Tibial nerve (tissue), 4 donors: ENCODE measurements at regions not wholly inside any gene's neighbourhood (a gene's known extent, or its start where the extent isn't known, plus 50 kb on each side); places are given as distances from the start of the nearest gene placed in this dataset.

Source experiments
- CTCF ChIP-seq, 5 experiments: fragments of 200-600 bp in 3 of 5; fragments of 450-650 bp in 2 of 5; sonication (generic) in 3 of 5; IDR thresholded peaks; one replicate each; pipeline ENCODE4 v1.5.1; 2016 to 2019; ENCODE audit warnings: antibody characterized with exemption in 5 of 5, mild to moderate bottlenecking in 3 of 5, moderate library complexity in 2 of 5
- EP300 ChIP-seq, 2 donors: sonication (generic); formaldehyde crosslinking; IDR thresholded peaks; one replicate each; pipeline ENCODE4 v1.6.1; 2017; ENCODE audit warnings: antibody characterized with exemption in 2 of 2, mild to moderate bottlenecking in 1 of 2
- POLR2A ChIP-seq, 2 donors: fragments of 450-650 bp; IDR thresholded peaks; one replicate each; pipeline ENCODE4 v1.6.1; 2017; ENCODE audit warnings: antibody characterized with exemption in 2 of 2, mild to moderate bottlenecking in 2 of 2, moderate library complexity in 2 of 2

- no peak for TF ChIP-seq EP300 (IDR thresholded peaks at IDR 0.05)
- TF ChIP-seq CTCF (IDR thresholded peaks at IDR 0.05), result no peak
- TF ChIP-seq POLR2A (IDR thresholded peaks at IDR 0.05), result no peak
Observed at GRCh38 chr17:37815536-37815935, 70.7 kb upstream of the HNF1B start.
